ENCODE measurements at regions not wholly inside any gene's neighbourhood (a gene's known extent, or its start where the extent isn't known, plus 50 kb on each side); places are given as distances from the start of the nearest gene placed in this dataset.

- H3K27ac ChIP-seq: no peak overlapping the region
- no peak overlapping the region for H3K4me3 ChIP-seq
- H3K4me2 ChIP-seq: no peak overlapping the region
- no peaks in the 10 kb centered on the region for H3K27me3 ChIP-seq
- H3K36me3 ChIP-seq: no peaks in the 10 kb centered on the region
- H3K9ac ChIP-seq: no peak overlapping the region
- H3K4me1 ChIP-seq: peaks cover 22% of the 10 kb centered on the region
- no peaks in the 10 kb centered on the region for H3K9me3 ChIP-seq
- no peaks in the 10 kb centered on the region for H4K20me1 ChIP-seq
- no peak for TF ChIP-seq Cebpa-rat (IDR thresholded peaks at IDR 0.05)
Observed at GRCh38 chr5:84618262-84618661, 233.6 kb upstream of the EDIL3 start.

DNA sequence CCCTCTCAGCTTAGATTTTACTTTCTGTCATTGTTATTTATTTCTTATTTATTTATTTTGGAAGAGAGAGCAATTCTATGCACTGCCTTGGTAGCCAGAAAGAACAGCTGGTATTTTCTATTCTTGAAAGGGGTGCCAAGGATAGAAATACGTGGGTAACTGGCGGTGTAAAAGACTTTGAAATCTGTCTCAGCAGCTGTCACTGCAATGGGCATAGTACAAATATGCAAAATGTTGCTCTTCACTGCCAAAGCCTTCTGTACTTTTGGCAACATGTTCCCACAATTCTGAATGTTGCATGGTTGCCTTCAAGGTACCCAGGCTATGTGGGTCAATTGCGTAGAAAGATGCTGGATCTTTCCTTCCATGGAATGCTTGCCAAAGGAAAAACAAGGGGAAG lies 230.2 kb upstream of the EDIL3 start:
- Histone ChIP-seq H3K4me1 (no peaks in the 10 kb centered on the region), H3K4me2 (no peak overlapping the region), H3K27ac (no peak overlapping the region), H3K36me3 (no peaks in the 10 kb centered on the region), H3K9me3 (no peaks in the 10 kb centered on the region), H4K20me1 (no peaks in the 10 kb centered on the region), H3K4me3 (no peak overlapping the region), H3K27me3 (no peaks in the 10 kb centered on the region), H3K9ac (no peak overlapping the region)
- no peak for TF ChIP-seq Cebpa-rat (IDR thresholded peaks at IDR 0.05)

DNA sequence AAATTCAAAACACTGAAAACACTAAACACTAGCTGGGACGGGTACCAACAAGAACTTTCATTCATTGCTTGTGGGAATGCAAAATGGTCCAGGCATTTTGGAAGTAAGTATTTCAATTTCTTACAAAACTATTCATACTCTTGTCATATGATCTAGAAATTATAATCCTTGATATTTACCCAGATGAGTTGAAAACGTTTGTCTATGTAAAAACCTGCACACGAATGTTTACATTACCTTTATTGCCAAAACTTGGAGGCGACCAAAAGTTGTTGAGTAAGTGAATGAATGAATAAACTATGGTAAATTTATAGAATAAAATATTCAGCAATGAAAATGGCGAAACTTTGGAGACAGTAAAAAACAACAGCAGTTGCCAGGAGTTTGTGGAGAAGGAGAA lies 222.1 kb upstream of the EDIL3 start:
- no peaks in the 10 kb centered on the region for H3K4me1 ChIP-seq
- no peaks in the 10 kb centered on the region for H4K20me1 ChIP-seq
- no peak overlapping the region for H3K4me3 ChIP-seq
- H3K27ac ChIP-seq: no peak overlapping the region
- H3K4me2 ChIP-seq: no peak overlapping the region
- H3K9ac ChIP-seq: no peak overlapping the region
- H3K36me3 ChIP-seq: no peaks in the 10 kb centered on the region
- TF ChIP-seq Cebpa-rat (IDR thresholded peaks at IDR 0.05): no peak
- H3K9me3 ChIP-seq: no peaks in the 10 kb centered on the region
- no peaks in the 10 kb centered on the region for H3K27me3 ChIP-seq

- Histone ChIP-seq H4K20me1 (no peaks in the 10 kb centered on the region), H3K4me3 (no peak overlapping the region), H3K9me3 (no peaks in the 10 kb centered on the region), H3K4me1 (no peaks in the 10 kb centered on the region), H3K27ac (no peak overlapping the region), H3K9ac (no peak overlapping the region), H3K36me3 (no peaks in the 10 kb centered on the region), H3K27me3 (no peaks in the 10 kb centered on the region), H3K4me2 (no peak overlapping the region)
- no peak for TF ChIP-seq Cebpa-rat (IDR thresholded peaks at IDR 0.05)
Observed at GRCh38 chr5:84605241-84605640, 220.6 kb upstream of the EDIL3 start.

GRCh38 chr5:84603568-84604185 lies 219.0 kb upstream of the EDIL3 start:
- no peak overlapping the region for H3K27ac ChIP-seq
- H3K27me3 ChIP-seq: no peaks in the 10 kb centered on the region
- H3K36me3 ChIP-seq: no peaks in the 10 kb centered on the region
- H3K4me1 ChIP-seq: no peaks in the 10 kb centered on the region
- no peak overlapping the region for H3K4me2 ChIP-seq
- H4K20me1 ChIP-seq: no peaks in the 10 kb centered on the region
- H3K4me3 ChIP-seq: no peak overlapping the region
- no peak for TF ChIP-seq Cebpa-rat (IDR thresholded peaks at IDR 0.05)
- H3K9me3 ChIP-seq: no peaks in the 10 kb centered on the region
- H3K9ac ChIP-seq: no peak overlapping the region

- Histone ChIP-seq H3K4me3 (no peak overlapping the region), H3K9ac (no peak overlapping the region), H3K4me2 (no peak overlapping the region), H4K20me1 (no peaks in the 10 kb centered on the region), H3K36me3 (no peaks in the 10 kb centered on the region), H3K9me3 (no peaks in the 10 kb centered on the region), H3K27ac (no peak overlapping the region), H3K4me1 (no peaks in the 10 kb centered on the region), H3K27me3 (no peaks in the 10 kb centered on the region)
- no peak for TF ChIP-seq Cebpa-rat (IDR thresholded peaks at IDR 0.05)
Observed at GRCh38 chr5:84602371-84602771, 217.7 kb upstream of the EDIL3 start.

- H3K27me3 ChIP-seq: no peaks in the 10 kb centered on the region
- H3K36me3 ChIP-seq: no peaks in the 10 kb centered on the region
- H3K4me1 ChIP-seq: no peaks in the 10 kb centered on the region
- no peaks in the 10 kb centered on the region for H4K20me1 ChIP-seq
- H3K27ac ChIP-seq: no peak overlapping the region
- H3K9ac ChIP-seq: no peak overlapping the region
- H3K9me3 ChIP-seq: no peaks in the 10 kb centered on the region
- H3K4me2 ChIP-seq: no peak overlapping the region
- no peak overlapping the region for H3K4me3 ChIP-seq
- TF ChIP-seq Cebpa-rat (IDR thresholded peaks at IDR 0.05): no peak
Observed at GRCh38 chr5:84599964-84600363, 215.3 kb upstream of the EDIL3 start.

- Histone ChIP-seq H3K27ac (no peak overlapping the region), H3K9ac (no peak overlapping the region), H3K4me3 (no peak overlapping the region), H4K20me1 (no peaks in the 10 kb centered on the region), H3K4me2 (no peak overlapping the region), H3K4me1 (no peaks in the 10 kb centered on the region), H3K27me3 (no peaks in the 10 kb centered on the region), H3K9me3 (no peaks in the 10 kb centered on the region), H3K36me3 (no peaks in the 10 kb centered on the region)
- TF ChIP-seq Cebpa-rat (IDR thresholded peaks at IDR 0.05): no peak
Observed at GRCh38 chr5:84597904-84598303, 213.2 kb upstream of the EDIL3 start.

- Histone ChIP-seq H3K4me3 (no peak overlapping the region), H3K27me3 (no peaks in the 10 kb centered on the region), H3K4me1 (no peaks in the 10 kb centered on the region), H4K20me1 (no peaks in the 10 kb centered on the region), H3K36me3 (no peaks in the 10 kb centered on the region), H3K9ac (no peak overlapping the region), H3K27ac (no peak overlapping the region), H3K9me3 (no peaks in the 10 kb centered on the region), H3K4me2 (no peak overlapping the region)
- TF ChIP-seq Cebpa-rat (IDR thresholded peaks at IDR 0.05): no peak
Observed at GRCh38 chr5:84590629-84591028, 205.9 kb upstream of the EDIL3 start.

- no peaks in the 10 kb centered on the region for H3K9me3 ChIP-seq
- no peaks in the 10 kb centered on the region for H3K27me3 ChIP-seq
- H3K9ac ChIP-seq: no peak overlapping the region
- H3K4me1 ChIP-seq: no peaks in the 10 kb centered on the region
- no peaks in the 10 kb centered on the region for H3K36me3 ChIP-seq
- H3K4me2 ChIP-seq: no peak overlapping the region
- no peaks in the 10 kb centered on the region for H4K20me1 ChIP-seq
- no peak for TF ChIP-seq Cebpa-rat (IDR thresholded peaks at IDR 0.05)
- H3K27ac ChIP-seq: no peak overlapping the region
- no peak overlapping the region for H3K4me3 ChIP-seq
Observed at GRCh38 chr5:84589926-84590325, 205.2 kb upstream of the EDIL3 start.

DNA sequence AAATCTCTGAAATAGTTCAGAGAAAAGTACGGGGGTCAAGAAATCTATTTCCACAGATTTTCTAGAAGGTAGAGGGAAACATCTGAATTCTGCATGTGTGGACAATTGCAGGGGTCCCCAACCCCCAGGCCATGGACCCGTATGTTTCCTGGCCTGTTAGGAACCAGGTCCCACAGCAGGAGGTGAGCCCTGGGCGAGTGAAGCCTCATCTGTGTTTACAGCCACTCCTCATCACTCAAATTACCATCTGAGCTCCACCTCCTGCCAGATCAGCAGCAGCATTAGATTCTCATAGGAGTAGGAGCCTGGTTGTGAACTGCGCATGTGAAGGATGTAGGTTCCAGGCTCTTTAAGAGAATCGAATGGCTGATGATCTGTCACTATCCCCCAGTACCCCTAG lies 200.5 kb upstream of the EDIL3 start:
- H3K9ac ChIP-seq: no peak overlapping the region
- no peaks in the 10 kb centered on the region for H3K27me3 ChIP-seq
- no peaks in the 10 kb centered on the region for H3K9me3 ChIP-seq
- TF ChIP-seq Cebpa-rat (IDR thresholded peaks at IDR 0.05): no peak
- no peaks in the 10 kb centered on the region for H4K20me1 ChIP-seq
- H3K4me3 ChIP-seq: no peak overlapping the region
- no peak overlapping the region for H3K27ac ChIP-seq
- no peaks in the 10 kb centered on the region for H3K36me3 ChIP-seq
- no peaks in the 10 kb centered on the region for H3K4me1 ChIP-seq
- H3K4me2 ChIP-seq: no peak overlapping the region

Data from BLaER1 (cell line).